Natural killer cell treated with Interleukin-12 subunit alpha and Interleukin-12 subunit beta and Interleukin-15 and Interleukin-18, amount 100 ng/mL, for 72 hours (primary cell): ENCODE measurements at regions not wholly inside any gene's neighbourhood (a gene's known extent, or its start where the extent isn't known, plus 50 kb on each side); places are given as distances from the start of the nearest gene placed in this dataset.

Experiments
- ATAC-seq, 2 donors: fragments of 150-1000 bp; cut with Tn5 transposase in 1 of 2; sonication (Bioruptor Pico), chemical (Tn5 transposase) in 1 of 2; 2 replicates each; pipeline ENCODE4 v1.10.0; 2021
- DNase-seq: peaks from one replicate; pipeline ENCODE4 v3.0.0; 2022; ENCODE audit warnings: low spot score
- H3K27ac Mint-ChIP-seq, 2 donors: 1 replicate in 1 of 2; 2 replicates in 1 of 2; pipeline ENCODE4 v1.8.0; 2022; ENCODE audit warnings: mixed read lengths in 2 of 2, mild to moderate bottlenecking in 1 of 2, moderate library complexity in 1 of 2
- H3K27me3 Mint-ChIP-seq, 2 donors: 1 replicate in 1 of 2; 2 replicates in 1 of 2; pipeline ENCODE4 v1.8.0; 2022; ENCODE audit warnings: mixed read lengths in 2 of 2
- H3K36me3 Mint-ChIP-seq: one replicate; pipeline ENCODE4 v1.8.0; 2022; ENCODE audit warnings: mixed read lengths
- H3K4me1 Mint-ChIP-seq, 2 donors: 1 replicate in 1 of 2; 2 replicates in 1 of 2; pipeline ENCODE4 v1.8.0; 2022; ENCODE audit warnings: low read depth in 2 of 2, mixed read lengths in 2 of 2, mild to moderate bottlenecking in 1 of 2
- H3K4me3 Mint-ChIP-seq: one replicate; pipeline ENCODE4 v1.8.0; 2022; ENCODE audit warnings: mixed read lengths
- H3K9me3 Mint-ChIP-seq: 2 replicates; pipeline ENCODE4 v1.8.0; 2022; ENCODE audit warnings: mixed read lengths

DNA sequence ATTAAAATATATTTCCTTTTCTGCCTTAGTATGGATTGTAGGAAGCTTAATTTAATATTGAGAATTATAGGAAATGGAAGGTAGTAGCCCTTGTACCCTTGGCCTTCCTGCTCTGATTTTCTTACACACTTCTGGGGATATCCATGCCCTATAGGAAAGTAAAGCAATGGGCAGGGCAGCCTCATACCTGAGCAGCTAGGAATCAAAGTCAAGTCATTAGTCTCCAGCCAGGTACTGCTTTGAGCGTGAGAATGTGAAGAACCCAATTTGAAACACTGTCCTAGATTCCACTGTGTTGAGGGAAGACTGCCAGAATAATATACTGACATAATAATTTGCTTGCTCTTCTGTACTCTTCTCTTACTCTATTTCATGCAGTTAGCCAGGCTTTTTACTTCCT lies 51.0 kb upstream of the L3MBTL3 start:
- Mint-ChIP-seq H3K4me3 (no peak overlapping the region), H3K27me3 (peaks cover 31 to 38% of the 10 kb centered on the region in 2 donors), H3K27ac (no peak overlapping the region), H3K36me3 (peaks cover 5% of the 10 kb centered on the region), H3K4me1 (no peaks in the 10 kb centered on the region), H3K9me3 (no peaks in the 10 kb centered on the region)
- no peak for DNase-seq
- ATAC-seq: no peak

DNA sequence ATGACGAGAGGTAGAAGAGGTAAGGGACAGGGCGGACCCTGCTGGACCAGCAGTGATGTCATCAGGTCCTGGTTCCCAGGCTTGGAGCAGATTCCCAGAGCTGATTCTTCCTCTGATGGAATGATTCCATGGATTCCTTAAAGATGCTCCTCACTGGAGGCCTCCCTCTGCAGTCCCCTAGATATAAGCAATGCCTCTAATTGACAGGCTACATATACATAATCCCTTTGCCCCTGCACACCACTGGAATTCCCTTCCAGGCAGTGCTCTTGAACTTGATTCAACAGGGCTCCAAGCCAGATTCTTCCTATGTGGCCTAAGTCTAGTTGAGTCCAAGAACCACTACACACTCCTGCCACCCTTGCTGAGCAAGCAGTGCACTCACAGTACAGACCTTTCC lies 52.3 kb upstream of the L3MBTL3 start:
- no peaks in the 10 kb centered on the region for H3K9me3 Mint-ChIP-seq
- H3K4me1 Mint-ChIP-seq: no peaks in the 10 kb centered on the region
- DNase-seq: no peak
- ATAC-seq: peak in 1 of 2 donors; percentile 43
- peaks cover 29 to 34% of the 10 kb centered on the region in 2 donors for H3K27me3 Mint-ChIP-seq
- H3K27ac Mint-ChIP-seq: no peak overlapping the region
- no peak overlapping the region for H3K4me3 Mint-ChIP-seq
- H3K36me3 Mint-ChIP-seq: peaks cover 5% of the 10 kb centered on the region

DNA sequence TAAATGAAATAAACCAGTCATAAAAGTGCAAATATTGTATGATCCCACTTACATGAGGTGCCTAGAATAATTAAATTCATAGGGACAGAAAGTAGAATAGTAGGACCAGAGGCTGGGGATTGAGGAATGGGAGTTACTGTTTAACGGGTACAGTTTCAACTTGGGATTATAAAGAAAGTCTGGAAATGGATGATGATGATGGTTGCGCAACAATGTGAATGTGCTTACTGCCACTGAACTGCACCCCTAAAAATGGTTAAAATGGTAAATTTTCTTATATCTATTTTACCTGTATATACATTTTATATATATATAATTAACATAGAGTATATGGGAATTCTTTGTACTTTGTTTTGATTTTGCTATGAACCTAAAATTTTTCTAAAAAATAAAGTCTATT lies 53.3 kb upstream of the L3MBTL3 start:
- no peak for ATAC-seq
- H3K9me3 Mint-ChIP-seq: no peaks in the 10 kb centered on the region
- DNase-seq: no peak

DNA sequence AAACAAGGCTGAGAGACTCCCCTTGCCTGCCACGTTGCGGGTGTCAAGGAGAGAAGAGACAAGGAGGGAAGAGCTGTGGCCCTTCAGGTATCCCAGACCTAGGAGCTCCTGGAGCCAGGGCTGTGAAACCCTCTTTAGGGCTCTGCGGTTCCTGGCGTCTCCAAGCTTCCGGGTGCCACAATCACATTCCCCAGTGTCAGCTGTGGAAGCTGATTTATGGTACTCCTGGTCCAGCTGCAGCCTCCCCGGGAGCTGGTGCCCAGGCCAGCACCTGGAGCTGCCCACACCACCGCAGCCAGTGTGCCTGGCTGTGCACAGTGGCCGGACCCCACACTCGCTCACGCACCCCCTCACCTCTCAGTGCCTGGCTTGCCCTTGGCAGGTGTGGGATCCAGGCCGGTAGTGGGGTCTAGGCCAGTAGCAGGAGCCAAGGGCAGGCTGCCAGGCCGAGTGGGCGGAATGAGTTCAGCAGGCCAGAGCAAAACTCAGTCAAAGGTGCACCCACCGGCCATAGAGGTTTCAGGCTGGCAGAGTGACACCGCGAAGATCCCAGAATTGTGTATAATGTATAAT lies 58.9 kb upstream of the L3MBTL3 start:
- peak in 1 of 2 donors; percentile 34 for ATAC-seq
- no peak for DNase-seq
- H3K9me3 Mint-ChIP-seq: no peaks in the 10 kb centered on the region
- H3K4me1 Mint-ChIP-seq: no peaks in the 10 kb centered on the region
- H3K4me3 Mint-ChIP-seq: no peak overlapping the region
- no peak overlapping the region for H3K27ac Mint-ChIP-seq
- H3K36me3 Mint-ChIP-seq: peaks cover 2% of the 10 kb centered on the region
- H3K27me3 Mint-ChIP-seq: peaks cover 12 to 16% of the 10 kb centered on the region in 2 donors

More for the DNA sequence above, 53.3 kb upstream of the L3MBTL3 start:
- Mint-ChIP-seq H3K4me1 (no peaks in the 10 kb centered on the region), H3K27ac (no peak overlapping the region), H3K36me3 (peaks cover 5% of the 10 kb centered on the region), H3K4me3 (no peak overlapping the region), H3K27me3 (peaks cover 22 to 23% of the 10 kb centered on the region in 2 donors)

DNA sequence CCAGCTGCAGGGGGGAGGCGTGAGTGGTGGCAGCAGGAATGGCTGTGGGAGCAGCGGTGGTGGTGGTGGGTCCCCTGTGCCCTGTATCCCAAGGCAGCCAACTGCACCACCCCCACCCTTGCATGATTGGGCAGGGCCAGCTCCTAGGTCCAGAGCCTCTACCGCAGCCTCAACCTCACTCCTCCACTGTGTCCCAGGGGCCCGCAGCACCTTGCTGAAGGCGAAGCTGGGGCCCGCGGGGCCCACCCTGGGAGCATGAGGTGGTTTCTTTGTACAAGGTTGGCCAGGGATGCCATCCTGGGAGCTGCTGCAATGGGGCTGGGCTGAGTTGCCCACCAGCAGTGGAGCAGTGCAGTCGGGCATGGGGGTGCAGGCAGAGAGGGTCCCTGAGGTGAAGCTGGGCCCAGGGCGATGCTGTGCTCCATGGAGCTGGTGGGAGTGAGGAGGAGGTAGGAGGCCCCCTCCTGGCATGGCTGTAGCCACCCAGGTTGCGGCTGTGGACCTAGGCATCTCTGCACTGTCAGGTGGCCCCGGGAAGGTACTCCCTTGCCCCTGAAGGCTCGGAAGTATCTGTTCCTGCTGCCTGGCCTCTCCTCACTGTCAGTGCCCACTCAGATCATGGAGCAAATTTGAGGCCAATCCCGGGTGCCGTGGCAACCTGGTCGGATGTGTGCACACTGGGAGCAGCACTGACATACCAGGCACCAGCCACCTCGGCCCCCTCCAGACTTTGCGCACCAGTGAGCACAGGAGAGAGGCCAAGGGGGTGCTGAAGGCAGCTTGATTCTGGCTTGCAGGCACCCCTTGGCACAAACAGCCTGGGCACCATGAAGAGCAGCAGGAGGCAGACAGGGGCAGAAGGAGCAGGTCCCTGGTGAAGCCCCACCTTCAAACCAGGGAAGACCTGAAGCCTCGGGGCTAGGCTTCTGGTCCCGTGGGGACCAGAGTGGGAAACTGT lies 60.2 kb upstream of the L3MBTL3 start:
- no peaks in the 10 kb centered on the region for H3K36me3 Mint-ChIP-seq
- no peaks in the 10 kb centered on the region for H3K4me1 Mint-ChIP-seq
- DNase-seq (no peak), ATAC-seq (peak; percentile 46 to 50)
- H3K9me3 Mint-ChIP-seq: no peaks in the 10 kb centered on the region
- H3K27ac Mint-ChIP-seq: no peak overlapping the region
- peaks cover 6 to 8% of the 10 kb centered on the region in 2 donors for H3K27me3 Mint-ChIP-seq
- H3K4me3 Mint-ChIP-seq: no peak overlapping the region

DNA sequence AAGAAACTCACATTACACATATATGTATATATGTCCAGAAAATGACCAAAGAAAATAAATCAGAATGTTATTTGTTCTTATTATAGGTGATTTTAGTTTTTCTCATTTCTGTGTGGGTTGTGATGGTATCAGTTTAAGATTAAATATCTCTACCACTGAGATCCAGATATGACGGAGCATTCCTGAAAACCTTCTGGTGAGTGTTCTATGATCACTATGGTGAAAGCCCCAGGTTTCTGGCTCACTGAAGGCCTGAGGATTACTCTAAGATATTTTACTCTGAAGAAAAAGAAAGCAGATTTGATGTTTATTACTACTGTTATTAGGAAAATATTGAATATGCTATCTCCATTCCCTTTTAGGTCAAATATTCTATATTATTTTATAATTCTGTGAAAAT lies 62.8 kb upstream of the L3MBTL3 start:
- ATAC-seq: no peak
- Mint-ChIP-seq H3K27ac (no peak overlapping the region), H3K9me3 (no peaks in the 10 kb centered on the region), H3K4me3 (no peak overlapping the region), H3K4me1 (no peaks in the 10 kb centered on the region), H3K36me3 (no peaks in the 10 kb centered on the region), H3K27me3 (peaks cover 5 to 12% of the 10 kb centered on the region in 2 donors)
- DNase-seq: no peak

DNA sequence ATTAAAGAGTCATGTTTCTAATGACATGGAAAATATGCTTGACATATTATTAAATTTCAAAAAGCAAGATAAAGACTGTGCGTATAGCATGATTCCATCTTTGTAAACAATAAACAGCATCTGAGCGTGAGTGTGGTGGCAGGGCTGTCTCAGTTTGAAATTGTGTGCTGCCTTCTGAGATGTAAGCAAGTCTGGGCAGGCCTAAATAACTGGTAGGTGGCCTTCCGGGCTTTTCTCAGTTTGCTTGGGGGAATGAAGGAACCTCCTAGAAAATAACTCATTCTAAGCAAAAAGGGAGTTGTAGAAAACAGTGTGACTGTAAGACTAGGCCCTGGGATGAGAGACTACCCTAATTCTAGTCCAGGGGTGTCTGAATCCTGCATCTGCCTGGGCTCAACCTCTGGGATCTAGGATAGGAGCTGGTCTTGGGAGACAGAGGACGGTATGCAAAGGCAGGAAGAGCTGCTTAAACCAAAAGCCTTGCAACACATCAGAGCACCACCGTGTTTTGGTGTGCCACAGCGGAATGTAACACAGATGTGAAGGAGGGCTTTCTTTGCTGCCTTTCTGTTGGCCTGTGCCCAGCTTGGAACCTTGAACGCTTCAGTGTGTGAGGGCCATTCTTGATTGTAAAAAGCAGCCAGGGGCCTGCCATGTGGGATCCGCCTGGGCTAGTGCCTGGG lies 63.5 kb upstream of the L3MBTL3 start:
- H3K4me3 Mint-ChIP-seq: no peak overlapping the region
- H3K27me3 Mint-ChIP-seq: peaks cover 5 to 12% of the 10 kb centered on the region in 2 donors
- no peaks in the 10 kb centered on the region for H3K4me1 Mint-ChIP-seq
- no peaks in the 10 kb centered on the region for H3K9me3 Mint-ChIP-seq
- H3K27ac Mint-ChIP-seq: no peak overlapping the region
- DNase-seq: no peak
- H3K36me3 Mint-ChIP-seq: no peaks in the 10 kb centered on the region
- peak; percentile 8 to 25 for ATAC-seq

DNA sequence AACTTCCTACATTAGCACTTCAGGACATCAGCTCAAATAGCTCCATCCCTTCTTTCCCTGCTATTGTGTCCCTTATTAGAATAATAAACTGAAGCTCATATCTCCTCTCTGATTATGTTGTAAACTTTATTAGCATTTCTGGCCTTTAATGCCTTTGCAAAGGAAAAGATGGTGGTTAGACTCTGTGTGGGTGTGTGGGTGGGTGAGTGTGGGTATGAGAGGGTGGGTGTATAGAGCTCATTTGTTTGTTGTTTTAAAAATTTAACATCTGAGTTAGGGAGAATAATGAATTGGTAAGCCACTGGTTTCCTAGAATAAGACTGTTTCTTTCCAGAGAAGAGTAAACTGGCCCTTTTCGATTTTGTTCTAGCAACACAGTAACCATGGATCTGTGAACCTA lies 70.6 kb upstream of the L3MBTL3 start:
- Mint-ChIP-seq H3K27ac (no peak overlapping the region), H3K36me3 (no peaks in the 10 kb centered on the region), H3K27me3 (peaks cover 14 to 15% of the 10 kb centered on the region in 2 donors), H3K4me1 (peaks cover 0 to 4% of the 10 kb centered on the region in 2 donors), H3K9me3 (no peaks in the 10 kb centered on the region), H3K4me3 (no peak overlapping the region)
- DNase-seq (no peak), ATAC-seq (no peak)

DNA sequence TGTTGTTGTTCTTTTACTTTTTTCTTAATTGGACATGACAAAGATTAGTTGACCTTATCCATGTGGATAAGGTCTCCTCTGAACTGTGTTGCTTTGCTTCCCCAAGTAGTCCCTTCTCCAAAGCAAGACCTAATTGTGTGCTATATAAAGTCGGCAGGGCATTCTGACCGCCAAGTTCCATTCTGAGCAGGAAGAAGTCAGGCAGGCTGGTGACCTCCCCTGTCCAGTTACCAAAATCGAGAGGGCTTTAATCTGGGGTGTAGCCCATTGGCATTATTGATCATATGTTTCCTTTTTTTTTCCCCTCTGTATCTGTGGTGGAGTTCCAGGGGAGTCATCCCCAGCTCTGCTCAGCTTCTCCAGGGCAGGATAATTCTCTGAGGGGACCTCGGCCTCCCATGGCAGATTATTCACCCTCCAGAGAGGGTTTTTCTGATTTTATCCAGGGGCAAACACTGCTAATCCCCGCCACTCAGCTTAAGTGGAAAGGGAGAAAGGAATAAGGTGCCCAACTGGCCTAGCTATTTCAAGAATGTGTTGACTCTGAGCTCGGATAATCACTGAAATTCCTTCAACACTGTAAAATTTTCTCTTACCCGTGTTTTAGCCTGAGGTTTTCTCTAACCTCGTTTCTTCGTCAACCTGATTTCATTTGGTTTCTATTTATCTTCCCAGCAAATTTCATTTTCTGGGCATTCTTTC lies 71.8 kb upstream of the L3MBTL3 start:
- Mint-ChIP-seq H3K4me3 (no peak overlapping the region), H3K9me3 (no peaks in the 10 kb centered on the region), H3K27ac (no peak overlapping the region), H3K36me3 (no peaks in the 10 kb centered on the region), H3K27me3 (peaks cover 8 to 12% of the 10 kb centered on the region in 2 donors), H3K4me1 (peaks cover 0 to 4% of the 10 kb centered on the region in 2 donors)
- DNase-seq: no peak
- no peak for ATAC-seq

DNA sequence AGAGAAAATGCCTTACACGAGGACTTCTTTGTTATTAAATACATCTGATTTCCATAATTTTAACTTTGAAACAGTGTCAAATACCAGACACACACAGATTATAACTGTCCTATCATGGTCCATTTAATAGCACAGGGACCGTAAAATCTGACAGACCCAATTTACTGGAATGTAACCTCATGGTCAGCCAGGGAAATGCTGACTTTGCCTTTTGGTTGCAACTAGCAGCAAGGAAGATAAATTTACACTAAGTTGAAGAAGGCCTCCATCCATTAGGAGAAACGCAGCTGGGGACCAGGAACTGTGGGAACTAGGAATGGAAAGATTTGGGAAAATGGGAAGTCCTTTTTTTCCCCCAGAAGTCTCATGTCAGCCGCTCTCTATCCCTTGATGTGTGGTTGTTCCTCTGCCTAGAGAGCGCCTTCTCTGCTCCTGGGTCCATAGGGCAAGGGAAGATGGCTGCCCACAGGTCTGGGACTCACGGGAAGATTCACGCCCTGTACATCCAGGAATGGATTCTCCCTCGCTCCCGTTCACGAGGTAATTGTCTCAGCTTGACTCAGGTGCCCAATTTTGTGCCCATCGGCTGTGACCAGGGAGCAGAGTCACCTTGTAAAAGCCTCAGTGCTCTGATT lies 74.6 kb upstream of the L3MBTL3 start:
- peaks cover 0 to 4% of the 10 kb centered on the region in 2 donors for H3K4me1 Mint-ChIP-seq
- ATAC-seq: no peak
- no peak overlapping the region for H3K4me3 Mint-ChIP-seq
- H3K36me3 Mint-ChIP-seq: no peaks in the 10 kb centered on the region
- peaks cover 24 to 27% of the 10 kb centered on the region in 2 donors for H3K27me3 Mint-ChIP-seq
- no peak overlapping the region for H3K27ac Mint-ChIP-seq
- H3K9me3 Mint-ChIP-seq: no peaks in the 10 kb centered on the region
- DNase-seq: no peak

DNA sequence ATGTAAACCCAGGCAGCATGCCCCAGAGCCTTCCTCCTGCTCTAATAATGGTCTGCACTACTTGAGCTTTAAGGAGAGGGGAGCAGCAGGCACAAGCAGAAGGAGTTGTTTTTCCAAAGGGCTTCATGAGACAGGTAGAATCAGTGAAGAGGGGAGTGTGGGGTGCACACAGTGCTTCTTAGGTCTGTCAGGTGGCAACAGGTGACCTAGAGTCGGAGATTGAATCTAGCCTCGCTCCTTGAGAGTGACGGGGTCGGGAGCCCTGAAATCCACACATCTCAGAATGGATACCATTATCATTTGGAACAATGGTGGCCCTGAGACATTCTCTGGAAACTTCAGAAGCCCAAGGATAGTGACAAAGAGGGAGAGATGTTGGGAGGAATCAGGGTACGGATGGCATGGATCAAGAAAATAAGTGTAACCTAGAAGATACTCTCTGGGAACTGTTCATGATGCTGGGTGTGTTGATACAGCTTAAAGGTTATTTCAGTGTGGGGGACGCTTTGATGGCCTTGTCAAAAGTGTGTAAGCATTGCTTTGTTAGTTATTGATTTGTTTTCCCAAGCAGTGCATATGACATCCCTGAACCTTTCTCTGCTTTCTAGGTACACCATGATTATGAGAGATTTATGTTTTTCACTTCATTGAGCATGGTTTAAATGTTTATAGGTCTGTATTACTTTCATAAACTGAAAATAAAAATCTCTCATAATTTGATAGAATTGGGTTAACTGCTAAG lies 77.8 kb upstream of the L3MBTL3 start:
- Mint-ChIP-seq H3K4me3 (no peak overlapping the region), H3K4me1 (no peaks in the 10 kb centered on the region), H3K9me3 (no peaks in the 10 kb centered on the region), H3K27me3 (peaks cover 27 to 34% of the 10 kb centered on the region in 2 donors), H3K36me3 (no peaks in the 10 kb centered on the region), H3K27ac (no peak overlapping the region)
- ATAC-seq (no peak), DNase-seq (no peak)

DNA sequence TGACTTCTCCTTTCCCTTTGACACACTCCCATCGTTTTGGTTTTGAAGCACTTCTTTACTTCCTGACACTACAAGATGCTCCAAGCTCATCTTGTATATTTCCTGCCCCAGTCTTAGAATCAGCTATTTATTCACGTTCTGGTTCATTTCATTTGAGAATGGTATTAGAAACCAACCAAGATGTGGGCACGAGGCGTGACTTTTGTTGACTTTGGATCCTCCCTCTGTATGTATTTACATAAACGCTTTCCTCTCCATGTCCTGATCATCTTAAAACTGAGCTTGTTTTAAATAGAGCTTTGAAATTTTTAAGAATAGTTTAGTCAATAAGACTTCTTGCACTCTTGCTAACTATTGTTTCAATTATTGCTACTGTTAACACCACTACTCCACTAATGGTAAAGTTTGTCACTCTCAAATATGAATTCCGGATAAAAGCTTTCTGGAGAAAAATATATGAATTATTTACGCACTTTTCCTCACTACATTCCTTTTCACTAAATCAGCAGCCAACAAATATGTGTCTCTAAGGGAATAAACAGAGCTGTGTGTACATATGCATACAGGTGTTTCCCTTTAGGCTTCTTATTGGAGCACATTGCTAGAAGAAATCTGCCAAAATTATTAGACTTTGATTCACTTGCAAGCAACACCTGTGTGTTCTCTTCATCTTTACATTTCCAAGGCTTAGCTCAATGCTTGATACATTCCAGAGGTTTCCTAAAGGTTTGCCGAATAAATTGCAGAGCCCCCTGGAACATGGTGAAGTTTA lies 77.3 kb upstream of the TMEM244 start:
- peaks cover 27 to 34% of the 10 kb centered on the region in 2 donors for H3K27me3 Mint-ChIP-seq
- no peaks in the 10 kb centered on the region for H3K9me3 Mint-ChIP-seq
- ATAC-seq (no peak), DNase-seq (no peak)
- no peaks in the 10 kb centered on the region for H3K36me3 Mint-ChIP-seq
- H3K27ac Mint-ChIP-seq: no peak overlapping the region
- H3K4me3 Mint-ChIP-seq: no peak overlapping the region
- H3K4me1 Mint-ChIP-seq: no peaks in the 10 kb centered on the region
